ENCODE measurements at regions not wholly inside any gene's neighbourhood (a gene's known extent, or its start where the extent isn't known, plus 50 kb on each side); places are given as distances from the start of the nearest gene placed in this dataset.
"Not testable (repeated sequence)": the region's sequence is repeated elsewhere in the genome, so short reads cannot be mapped to it uniquely, and the experiment has no call there.

GRCh38 chr7:32673275-32673983 lies 178.1 kb downstream of the AVL9 start:
- no peak overlapping the region for H3K27ac ChIP-seq
- TF ChIP-seq CTCF (IDR thresholded peaks at IDR 0.05) (no peak), ZFX (IDR thresholded peaks at IDR 0.05; ENCODE audit: borderline replicate concordance) (no peak)

GRCh38 chr7:32670110-32671025 lies 175.1 kb downstream of the AVL9 start:
- no peak overlapping the region for H3K27ac ChIP-seq

GRCh38 chr7:32669173-32669870 lies 174.0 kb downstream of the AVL9 start:
- H3K27ac ChIP-seq = not testable (repeated sequence)

More at GRCh38 chr7:32670110-32671025, 175.1 kb downstream of the AVL9 start:
- TF ChIP-seq CTCF (IDR thresholded peaks at IDR 0.05) (no peak), ZFX (IDR thresholded peaks at IDR 0.05; ENCODE audit: borderline replicate concordance) (no peak)

- not testable (repeated sequence) for H3K27ac ChIP-seq
These were observed 173.3 kb downstream of the AVL9 start for GRCh38 chr7:32668387-32669097.

- H3K27ac ChIP-seq = not testable (repeated sequence)
These were observed 172.3 kb downstream of the AVL9 start for GRCh38 chr7:32667586-32667985.

GRCh38 chr7:32663805-32664211 lies 168.5 kb downstream of the AVL9 start:
- not testable (repeated sequence) for H3K27ac ChIP-seq

- H3K27ac ChIP-seq = not testable (repeated sequence)
These were observed 167.2 kb downstream of the AVL9 start for GRCh38 chr7:32662509-32662908.

GRCh38 chr7:32661929-32662328 lies 166.6 kb downstream of the AVL9 start:
- TF ChIP-seq ZFX (IDR thresholded peaks at IDR 0.05; ENCODE audit: borderline replicate concordance) = no peak
- no peak for TF ChIP-seq CTCF (IDR thresholded peaks at IDR 0.05)
- H3K27ac ChIP-seq = no peak overlapping the region

- TF ChIP-seq CTCF (IDR thresholded peaks at IDR 0.05) (no peak), ZFX (IDR thresholded peaks at IDR 0.05; ENCODE audit: borderline replicate concordance) (no peak)
- no peak overlapping the region for H3K27ac ChIP-seq
These were observed 166.2 kb downstream of the AVL9 start for GRCh38 chr7:32661501-32661900.

Data from 22Rv1 (cell line).